ENCODE measurements at regions not wholly inside any gene's neighbourhood (a gene's known extent, or its start where the extent isn't known, plus 50 kb on each side); places are given as distances from the start of the nearest gene placed in this dataset.
"Not testable (repeated sequence)": the region's sequence is repeated elsewhere in the genome, so short reads cannot be mapped to it uniquely, and the experiment has no call there.

GRCh38 chr3:75445234-75445633 is 218.9 kb upstream of the FRG2C start:
- in situ Hi-C loops (cut with MboI; ENCODE audit: low sequenced_read_pairs, unreplicated experiment); DNase-seq (ENCODE audit: low spot score): not testable (repeated sequence)

- DNase-seq (ENCODE audit: low spot score); in situ Hi-C loops (cut with MboI; ENCODE audit: low sequenced_read_pairs, unreplicated experiment): not testable (repeated sequence)
Measured at GRCh38 chr3:75446948-75447347, 217.2 kb upstream of the FRG2C start.

GRCh38 chr3:75453328-75453727 is 210.8 kb upstream of the FRG2C start:
- DNase-seq (ENCODE audit: low spot score); in situ Hi-C loops (cut with MboI; ENCODE audit: low sequenced_read_pairs, unreplicated experiment): not testable (repeated sequence)

GRCh38 chr3:75453839-75454238 is 210.3 kb upstream of the FRG2C start:
- in situ Hi-C loops (cut with MboI; ENCODE audit: low sequenced_read_pairs, unreplicated experiment); DNase-seq (ENCODE audit: low spot score): not testable (repeated sequence)

- DNase-seq (ENCODE audit: low spot score); in situ Hi-C loops (cut with MboI; ENCODE audit: low sequenced_read_pairs, unreplicated experiment): not testable (repeated sequence)
Measured at GRCh38 chr3:75474530-75474929, 189.6 kb upstream of the FRG2C start.

- in situ Hi-C loops (cut with MboI; ENCODE audit: low sequenced_read_pairs, unreplicated experiment); DNase-seq (ENCODE audit: low spot score): not testable (repeated sequence)
Measured at GRCh38 chr3:75496600-75496999, 167.5 kb upstream of the FRG2C start.

- in situ Hi-C loops (cut with MboI; ENCODE audit: low sequenced_read_pairs, unreplicated experiment); DNase-seq (ENCODE audit: low spot score): not testable (repeated sequence)
Measured at GRCh38 chr3:75500357-75500756, 163.8 kb upstream of the FRG2C start.

- in situ Hi-C loops (cut with MboI; ENCODE audit: low sequenced_read_pairs, unreplicated experiment); DNase-seq (ENCODE audit: low spot score): not testable (repeated sequence)
Measured at GRCh38 chr3:75502171-75502570, 162.0 kb upstream of the FRG2C start.

- in situ Hi-C loops (cut with MboI; ENCODE audit: low sequenced_read_pairs, unreplicated experiment); DNase-seq (ENCODE audit: low spot score): not testable (repeated sequence)
Measured at GRCh38 chr3:75502769-75503756, 161.1 kb upstream of the FRG2C start.

- DNase-seq (ENCODE audit: low spot score): no peak
- in situ Hi-C loops (cut with MboI; ENCODE audit: low sequenced_read_pairs, unreplicated experiment): no loop called here
- no peak for TF ChIP-seq CTCF (IDR thresholded peaks at IDR 0.05; ENCODE audit: borderline replicate concordance, control extremely low read depth, extremely low read depth, insufficient read depth, missing control alignments)
Measured at GRCh38 chr3:75506603-75507002, 157.5 kb upstream of the FRG2C start.

- in situ Hi-C loops (cut with MboI; ENCODE audit: low sequenced_read_pairs, unreplicated experiment); DNase-seq (ENCODE audit: low spot score): not testable (repeated sequence)
Measured at GRCh38 chr3:75507956-75508355, 156.2 kb upstream of the FRG2C start.

GRCh38 chr3:75527657-75528056 is 136.5 kb upstream of the FRG2C start:
- in situ Hi-C loops (cut with MboI; ENCODE audit: low sequenced_read_pairs, unreplicated experiment); DNase-seq (ENCODE audit: low spot score): not testable (repeated sequence)

GRCh38 chr3:75552095-75552494 is 112.0 kb upstream of the FRG2C start:
- DNase-seq (ENCODE audit: low spot score); in situ Hi-C loops (cut with MboI; ENCODE audit: low sequenced_read_pairs, unreplicated experiment): not testable (repeated sequence)

- DNase-seq (ENCODE audit: low spot score); in situ Hi-C loops (cut with MboI; ENCODE audit: low sequenced_read_pairs, unreplicated experiment): not testable (repeated sequence)
Measured at GRCh38 chr3:75564427-75564826, 99.7 kb upstream of the FRG2C start.

GRCh38 chr3:75572303-75572702 is 91.8 kb upstream of the FRG2C start:
- DNase-seq (ENCODE audit: low spot score); in situ Hi-C loops (cut with MboI; ENCODE audit: low sequenced_read_pairs, unreplicated experiment): not testable (repeated sequence)

GRCh38 chr3:75579091-75579490 is 85.0 kb upstream of the FRG2C start:
- in situ Hi-C loops (cut with MboI; ENCODE audit: low sequenced_read_pairs, unreplicated experiment); DNase-seq (ENCODE audit: low spot score): not testable (repeated sequence)

- DNase-seq (ENCODE audit: low spot score); in situ Hi-C loops (cut with MboI; ENCODE audit: low sequenced_read_pairs, unreplicated experiment): not testable (repeated sequence)
Measured at GRCh38 chr3:75579536-75579935, 84.6 kb upstream of the FRG2C start.
